IMR-90 (cell line): ENCODE measurements at regions not wholly inside any gene's neighbourhood (a gene's known extent, or its start where the extent isn't known, plus 50 kb on each side); places are given as distances from the start of the nearest gene placed in this dataset.

Experiments
- ATAC-seq: fragments of 200-7000 bp; cut with Tn5 transposase; 2 replicates; pipeline ENCODE4 v1.9.1; 2020; ENCODE audit warnings: low read depth, mild to moderate bottlenecking, moderate library complexity
- BruUV-seq: library from RNA; stranded (reverse); fragments of 400-500 nt; replicated peaks from 2 replicates; lab custom pipeline; 2021; lab: Mats Ljungman, UMichigan
- CTCF ChIA-PET: fragments of 300-600 bp; formaldehyde crosslinking; extraction: SDS; loops from one replicate; lab custom pipeline; 2021; ENCODE audit warnings: antibody characterized with exemption; lab: Yijun Ruan, JAX
- POLR2A ChIA-PET: fragments of 300-600 bp; sonication (Branson Sonifier 250); formaldehyde crosslinking; loops from one replicate; lab custom pipeline; 2022; ENCODE audit warnings: antibody characterized with exemption; ENCODE audit not compliant: unreplicated experiment; lab: Charles Lee
- DNase-seq: peaks from one replicate; pipeline ENCODE4 v3.0.0; 2013
- H2AFZ ChIP-seq: replicated peaks from 2 replicates; pipeline ENCODE3; 2013; ENCODE audit warnings: low read length, mild to moderate bottlenecking; ENCODE audit not compliant: poor library complexity
- H2AK5ac ChIP-seq: 2 replicates; pipeline ENCODE4 v1.6.1; 2013; ENCODE audit warnings: low read depth, low read length, inconsistent platforms
- H2AK9ac ChIP-seq: replicated peaks from 2 replicates; pipeline ENCODE3; 2013; ENCODE audit warnings: mild to moderate bottlenecking, low read depth, low read length, moderate library complexity; ENCODE audit not compliant: poor library complexity
- H2BK120ac ChIP-seq: 2 replicates; pipeline ENCODE4 v1.6.1; 2013; ENCODE audit warnings: low read depth, low read length, inconsistent platforms
- H2BK15ac ChIP-seq: 3 replicates; pipeline ENCODE4 v1.6.1; 2013; ENCODE audit warnings: low read depth, low read length, inconsistent platforms
- H2BK20ac ChIP-seq: 2 replicates; pipeline ENCODE4 v1.6.1; 2013; ENCODE audit warnings: low read depth, mild to moderate bottlenecking, inconsistent platforms, low read length, moderate library complexity
- H2BK5ac ChIP-seq: 2 replicates; pipeline ENCODE4 v1.6.1; 2013; ENCODE audit warnings: mild to moderate bottlenecking, low read depth, low read length, inconsistent platforms; ENCODE audit not compliant: poor library complexity, severe bottlenecking
- H3K14ac ChIP-seq: replicated peaks from 2 replicates; pipeline ENCODE4 v1.6.1; 2013; ENCODE audit warnings: low read depth, low read length, inconsistent platforms
- H3K18ac ChIP-seq: 2 replicates; pipeline ENCODE4 v1.6.1; 2013; ENCODE audit warnings: low read depth, low read length, control low read depth
- H3K23ac ChIP-seq: 2 replicates; pipeline ENCODE4 v1.6.1; 2013; ENCODE audit warnings: low read depth, low read length, inconsistent platforms
- H3K27ac ChIP-seq: 2 replicates; pipeline ENCODE4 v1.5.1; 2013; ENCODE audit warnings: mild to moderate bottlenecking, control low read depth, low read length; ENCODE audit not compliant: insufficient read depth
- H3K27me3 ChIP-seq: 2 replicates; pipeline ENCODE4 v1.6.1; 2013; ENCODE audit warnings: low read length; ENCODE audit not compliant: control insufficient read depth, insufficient read depth
- H3K36me3 ChIP-seq: 2 replicates; pipeline ENCODE4 v1.6.1; 2013; ENCODE audit warnings: low read length, mixed read lengths; ENCODE audit not compliant: control insufficient read depth, insufficient read depth
- H3K4ac ChIP-seq: 2 replicates; pipeline ENCODE4 v1.6.1; 2013; ENCODE audit warnings: low read depth, low read length, inconsistent platforms
- H3K4me1 ChIP-seq: 2 replicates; pipeline ENCODE4 v1.6.1; 2013; ENCODE audit warnings: low read length, mixed read lengths; ENCODE audit not compliant: control insufficient read depth, insufficient read depth
- H3K4me2 ChIP-seq: 2 replicates; pipeline ENCODE4 v1.6.1; 2013; ENCODE audit warnings: low read depth, mild to moderate bottlenecking, control low read depth, low read length, moderate library complexity
- H3K4me3 ChIP-seq: 2 replicates; pipeline ENCODE4 v1.5.1; 2013; ENCODE audit warnings: low read depth, mild to moderate bottlenecking, control low read depth, low read length, moderate library complexity; ENCODE audit not compliant: insufficient read depth
- H3K56ac ChIP-seq: 2 replicates; pipeline ENCODE4 v1.6.1; 2013; ENCODE audit warnings: low read length, inconsistent platforms; ENCODE audit not compliant: insufficient read depth; ENCODE audit errors: extremely low read depth
- H3K79me1 ChIP-seq, 2 experiments: 2 replicates each; pipeline ENCODE4 v1.6.1; 2013; ENCODE audit warnings: low read length in 2 of 2, inconsistent platforms in 1 of 2, low read depth in 1 of 2
- H3K9ac ChIP-seq: 2 replicates; pipeline ENCODE4 v1.6.1; 2013; ENCODE audit warnings: low read depth, low read length, control low read depth
- H3K9me1 ChIP-seq: 2 replicates; pipeline ENCODE4 v1.6.1; 2013; ENCODE audit warnings: low read length, inconsistent platforms; ENCODE audit not compliant: insufficient read depth
- H3K9me3 ChIP-seq: 2 replicates; pipeline ENCODE4 v1.6.1; 2013; ENCODE audit warnings: low read length; ENCODE audit not compliant: control insufficient read depth, insufficient read depth
- H4K20me1 ChIP-seq: 2 replicates; pipeline ENCODE4 v1.6.1; 2013; ENCODE audit warnings: low read length, inconsistent platforms; ENCODE audit not compliant: insufficient read depth
- H4K5ac ChIP-seq: 2 replicates; pipeline ENCODE4 v1.6.1; 2013; ENCODE audit warnings: mild to moderate bottlenecking, low read depth, low read length, control low read depth
- H4K8ac ChIP-seq, 2 experiments: 2 replicates each; pipeline ENCODE4 v1.6.1; 2013; ENCODE audit warnings: low read depth in 2 of 2, low read length in 2 of 2, control low read depth in 1 of 2, inconsistent platforms in 1 of 2
- H4K91ac ChIP-seq: 2 replicates; pipeline ENCODE4 v1.6.1; 2013; ENCODE audit warnings: low read depth, low read length, inconsistent platforms; ENCODE audit not compliant: insufficient read depth
- CEBPB ChIP-seq: IDR thresholded peaks from 2 replicates; pipeline ENCODE4 v1.6.1; 2012; ENCODE audit warnings: low read depth, low read length, improper control_type of control experiment
- CHD1 ChIP-seq: IDR thresholded peaks from 2 replicates; pipeline ENCODE4 v1.6.1; 2012; ENCODE audit warnings: low read depth, low read length, improper control_type of control experiment
- MAFK ChIP-seq: IDR thresholded peaks from 2 replicates; pipeline ENCODE4 v1.6.1; 2012; ENCODE audit warnings: low read depth, low read length, improper control_type of control experiment
- MXI1 ChIP-seq: IDR thresholded peaks from 2 replicates; pipeline ENCODE4 v1.6.1; 2012; ENCODE audit warnings: low read depth, mild to moderate bottlenecking, low read length, moderate library complexity, borderline replicate concordance
- RCOR1 ChIP-seq: IDR thresholded peaks from 2 replicates; pipeline ENCODE4 v1.6.1; 2012; ENCODE audit warnings: mild to moderate bottlenecking, low read length, improper control_type of control experiment; ENCODE audit not compliant: insufficient replicate concordance
- WGBS, 2 experiments: methylation state at CpG; one replicate each; pipeline versions ENCODE4 v1.1.5 to v1.1.7; 2013; ENCODE audit warnings: missing lambda C conversion rate in 2 of 2; ENCODE audit not compliant: insufficient read length in 1 of 2; ENCODE audit errors: extremely low coverage in 2 of 2; 5-methylcytosine and 5-hydroxymethylcytosine counted together
- dilution Hi-C: fragments of 300-500 bp; cut with HindIII; formaldehyde crosslinking; loops from one replicate; pipeline ENCODE4 v1.14.3; 2018; ENCODE audit warnings: low sequenced_read_pairs; ENCODE audit not compliant: unreplicated experiment
- in situ Hi-C: fragments of 300-500 bp; cut with MboI; formaldehyde crosslinking; loops from 3 replicates; pipeline ENCODE4 v1.14.3; 2019; ENCODE audit warnings: low sequenced_read_pairs, inconsistent platforms, mixed read lengths
- intact Hi-C: fragments of 100-400 bp; cut with micrococcal nuclease; formaldehyde crosslinking; loops from 2 replicates; pipeline ENCODE4 v1.10.0; 2022
- TF ChIP-seq, protein P1 (sequence below): fragments of 150-350 bp; IDR thresholded peaks from 2 replicates; pipeline ENCODE4 v1.6.1; 2016; ENCODE audit warnings: low read depth, mild to moderate bottlenecking, low read length, moderate library complexity, borderline replicate concordance
- TF ChIP-seq, protein P2 (sequence below): fragments of 150-350 bp; IDR thresholded peaks from 2 replicates; pipeline ENCODE4 v1.6.1; 2017; ENCODE audit warnings: mild to moderate bottlenecking, antibody characterized with exemption, low read length, low read depth

DNA sequence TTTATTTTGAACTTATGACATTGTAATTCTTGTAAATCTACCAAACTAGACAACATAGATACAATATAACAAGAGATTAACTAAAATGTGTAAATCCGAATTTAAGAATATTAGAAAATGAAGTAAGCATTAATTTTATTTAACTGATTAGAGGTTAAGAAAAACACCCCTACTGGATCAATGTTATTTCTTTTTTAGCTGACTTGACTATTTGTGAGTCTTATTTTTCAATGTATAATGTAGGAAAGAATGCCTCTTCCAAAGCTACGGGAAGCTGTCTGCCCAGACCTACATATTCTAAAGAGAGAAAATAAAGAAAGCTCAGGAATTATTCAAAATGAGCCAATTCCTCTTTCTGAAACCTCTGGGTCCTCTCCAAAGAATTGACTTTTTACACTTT is 490.8 kb upstream of the CDH7 start:
- H3K23ac ChIP-seq = no peak overlapping the region
- in situ Hi-C loops = no loop called here
- no peak overlapping the region for H2BK5ac ChIP-seq
- TF ChIP-seq MAFK (peak; percentile 69), CHD1 (no peak), CEBPB (no peak), MXI1 (no peak), RCOR1 (no peak)
- TF ChIP-seq, protein P1, sequence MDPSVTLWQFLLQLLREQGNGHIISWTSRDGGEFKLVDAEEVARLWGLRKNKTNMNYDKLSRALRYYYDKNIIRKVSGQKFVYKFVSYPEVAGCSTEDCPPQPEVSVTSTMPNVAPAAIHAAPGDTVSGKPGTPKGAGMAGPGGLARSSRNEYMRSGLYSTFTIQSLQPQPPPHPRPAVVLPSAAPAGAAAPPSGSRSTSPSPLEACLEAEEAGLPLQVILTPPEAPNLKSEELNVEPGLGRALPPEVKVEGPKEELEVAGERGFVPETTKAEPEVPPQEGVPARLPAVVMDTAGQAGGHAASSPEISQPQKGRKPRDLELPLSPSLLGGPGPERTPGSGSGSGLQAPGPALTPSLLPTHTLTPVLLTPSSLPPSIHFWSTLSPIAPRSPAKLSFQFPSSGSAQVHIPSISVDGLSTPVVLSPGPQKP = no peak
- TF ChIP-seq, protein P2, sequence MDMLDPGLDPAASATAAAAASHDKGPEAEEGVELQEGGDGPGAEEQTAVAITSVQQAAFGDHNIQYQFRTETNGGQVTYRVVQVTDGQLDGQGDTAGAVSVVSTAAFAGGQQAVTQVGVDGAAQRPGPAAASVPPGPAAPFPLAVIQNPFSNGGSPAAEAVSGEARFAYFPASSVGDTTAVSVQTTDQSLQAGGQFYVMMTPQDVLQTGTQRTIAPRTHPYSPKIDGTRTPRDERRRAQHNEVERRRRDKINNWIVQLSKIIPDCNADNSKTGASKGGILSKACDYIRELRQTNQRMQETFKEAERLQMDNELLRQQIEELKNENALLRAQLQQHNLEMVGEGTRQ = no peak
- no peaks in the 10 kb centered on the region for H3K79me1 ChIP-seq
- H3K18ac ChIP-seq = no peak overlapping the region
- intact Hi-C loops = no loop called here
- H3K4me3 ChIP-seq = no peak overlapping the region
- no peak overlapping the region for H2AK5ac ChIP-seq
- no peak overlapping the region for H3K4ac ChIP-seq
- H4K91ac ChIP-seq = no peak overlapping the region
- H3K9ac ChIP-seq = no peak overlapping the region
- no peaks in the 10 kb centered on the region for H3K9me1 ChIP-seq
- no peak overlapping the region for H2BK15ac ChIP-seq
- no peak overlapping the region for H2BK20ac ChIP-seq
- no peaks in the 10 kb centered on the region for H3K27me3 ChIP-seq
- no TSS peak for BruUV-seq
- H3K36me3 ChIP-seq = no peaks in the 10 kb centered on the region
- DNase-seq (no peak), ATAC-seq (no peak)
- no peak overlapping the region for H4K5ac ChIP-seq
- H4K20me1 ChIP-seq = no peaks in the 10 kb centered on the region
- no peak overlapping the region for H3K4me2 ChIP-seq
- H3K27ac ChIP-seq = no peak overlapping the region
- dilution Hi-C loops = no loop called here
- no peak overlapping the region for H2BK120ac ChIP-seq
- H3K56ac ChIP-seq = no peak overlapping the region
- H3K14ac ChIP-seq = no peak overlapping the region
- ChIA-PET POLR2A (interaction anchor here (0.6 kb wide), 1 partner anchor 42 kb away, joined by 14 read pairs; no protein-coding TSS in a partner anchor), CTCF (interaction anchor here (0.5 kb wide), 1 partner anchor 384 kb away, joined by 3 read pairs; no protein-coding TSS in a partner anchor)
- H3K4me1 ChIP-seq = no peaks in the 10 kb centered on the region
- no peak overlapping the region for H2AFZ ChIP-seq
- H4K8ac ChIP-seq = no peak overlapping the region
- peaks cover 2% of the 10 kb centered on the region for H3K9me3 ChIP-seq
- WGBS, 2 experiments = no CpG with 5 or more reads among the region's 2 CpGs
- no peak overlapping the region for H2AK9ac ChIP-seq
